ENCODE measurements at regions not wholly inside any gene's neighbourhood (a gene's known extent, or its start where the extent isn't known, plus 50 kb on each side); places are given as distances from the start of the nearest gene placed in this dataset.

DNA sequence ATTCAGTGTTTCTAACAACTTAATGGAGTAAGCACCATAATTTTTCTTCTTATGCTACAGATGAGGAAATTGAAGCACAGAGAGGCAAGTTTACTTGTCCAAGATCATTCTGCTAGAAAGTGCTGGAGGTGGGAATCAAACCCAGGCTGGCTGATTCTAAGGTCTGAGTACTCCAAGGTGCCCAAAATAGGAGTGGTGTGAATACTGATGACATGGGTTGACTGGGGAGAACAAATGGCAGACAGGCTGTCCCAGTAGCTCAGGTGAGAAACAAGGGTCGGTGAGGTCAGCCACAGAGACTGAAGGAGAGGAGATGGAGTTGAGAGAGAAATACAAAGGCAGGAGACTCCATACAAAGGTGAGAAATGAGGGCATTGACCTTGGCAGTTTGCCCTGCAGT lies 144.5 kb upstream of the EGFLAM start:
- TF ChIP-seq, protein P1, sequence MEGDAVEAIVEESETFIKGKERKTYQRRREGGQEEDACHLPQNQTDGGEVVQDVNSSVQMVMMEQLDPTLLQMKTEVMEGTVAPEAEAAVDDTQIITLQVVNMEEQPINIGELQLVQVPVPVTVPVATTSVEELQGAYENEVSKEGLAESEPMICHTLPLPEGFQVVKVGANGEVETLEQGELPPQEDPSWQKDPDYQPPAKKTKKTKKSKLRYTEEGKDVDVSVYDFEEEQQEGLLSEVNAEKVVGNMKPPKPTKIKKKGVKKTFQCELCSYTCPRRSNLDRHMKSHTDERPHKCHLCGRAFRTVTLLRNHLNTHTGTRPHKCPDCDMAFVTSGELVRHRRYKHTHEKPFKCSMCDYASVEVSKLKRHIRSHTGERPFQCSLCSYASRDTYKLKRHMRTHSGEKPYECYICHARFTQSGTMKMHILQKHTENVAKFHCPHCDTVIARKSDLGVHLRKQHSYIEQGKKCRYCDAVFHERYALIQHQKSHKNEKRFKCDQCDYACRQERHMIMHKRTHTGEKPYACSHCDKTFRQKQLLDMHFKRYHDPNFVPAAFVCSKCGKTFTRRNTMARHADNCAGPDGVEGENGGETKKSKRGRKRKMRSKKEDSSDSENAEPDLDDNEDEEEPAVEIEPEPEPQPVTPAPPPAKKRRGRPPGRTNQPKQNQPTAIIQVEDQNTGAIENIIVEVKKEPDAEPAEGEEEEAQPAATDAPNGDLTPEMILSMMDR (IDR thresholded peaks at IDR 0.05), result no peak
- TF ChIP-seq EP300 (IDR thresholded peaks at IDR 0.05), result no peak
